ENCODE measurements at regions not wholly inside any gene's neighbourhood (a gene's known extent, or its start where the extent isn't known, plus 50 kb on each side); places are given as distances from the start of the nearest gene placed in this dataset.

DNA sequence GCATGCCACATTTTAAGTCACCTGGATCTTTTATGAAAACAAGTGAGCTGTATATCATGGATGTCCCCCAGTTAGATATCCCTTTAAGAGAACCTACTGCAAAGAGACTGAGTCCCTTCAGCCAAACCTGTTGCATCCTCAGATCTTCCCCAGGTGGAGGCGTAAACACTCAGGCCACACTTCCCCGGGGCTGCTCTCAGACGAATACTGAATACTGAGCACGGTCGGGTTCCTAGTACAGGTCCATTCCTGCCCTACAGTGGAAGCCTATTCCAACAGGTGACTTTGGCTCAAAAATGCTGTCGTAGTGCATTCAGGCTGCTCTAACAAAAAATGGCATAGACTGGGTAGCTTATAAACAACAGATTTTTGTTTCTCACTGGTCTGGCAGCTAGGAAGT, 320.2 kb upstream of the CLNK start:
- H3K4me3 ChIP-seq = no peak overlapping the region
- intact Hi-C loops (cut with DNase I) = no loop called here
- TF ChIP-seq, protein P1, sequence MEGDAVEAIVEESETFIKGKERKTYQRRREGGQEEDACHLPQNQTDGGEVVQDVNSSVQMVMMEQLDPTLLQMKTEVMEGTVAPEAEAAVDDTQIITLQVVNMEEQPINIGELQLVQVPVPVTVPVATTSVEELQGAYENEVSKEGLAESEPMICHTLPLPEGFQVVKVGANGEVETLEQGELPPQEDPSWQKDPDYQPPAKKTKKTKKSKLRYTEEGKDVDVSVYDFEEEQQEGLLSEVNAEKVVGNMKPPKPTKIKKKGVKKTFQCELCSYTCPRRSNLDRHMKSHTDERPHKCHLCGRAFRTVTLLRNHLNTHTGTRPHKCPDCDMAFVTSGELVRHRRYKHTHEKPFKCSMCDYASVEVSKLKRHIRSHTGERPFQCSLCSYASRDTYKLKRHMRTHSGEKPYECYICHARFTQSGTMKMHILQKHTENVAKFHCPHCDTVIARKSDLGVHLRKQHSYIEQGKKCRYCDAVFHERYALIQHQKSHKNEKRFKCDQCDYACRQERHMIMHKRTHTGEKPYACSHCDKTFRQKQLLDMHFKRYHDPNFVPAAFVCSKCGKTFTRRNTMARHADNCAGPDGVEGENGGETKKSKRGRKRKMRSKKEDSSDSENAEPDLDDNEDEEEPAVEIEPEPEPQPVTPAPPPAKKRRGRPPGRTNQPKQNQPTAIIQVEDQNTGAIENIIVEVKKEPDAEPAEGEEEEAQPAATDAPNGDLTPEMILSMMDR (IDR thresholded peaks at IDR 0.05) = no peak
- TF ChIP-seq POLR2A (IDR thresholded peaks at IDR 0.05) (no peak), POLR2AphosphoS5 (IDR thresholded peaks at IDR 0.05; ENCODE audit: insufficient read depth in 1 of 2, low read depth in 1 of 2) (no peak)

DNA sequence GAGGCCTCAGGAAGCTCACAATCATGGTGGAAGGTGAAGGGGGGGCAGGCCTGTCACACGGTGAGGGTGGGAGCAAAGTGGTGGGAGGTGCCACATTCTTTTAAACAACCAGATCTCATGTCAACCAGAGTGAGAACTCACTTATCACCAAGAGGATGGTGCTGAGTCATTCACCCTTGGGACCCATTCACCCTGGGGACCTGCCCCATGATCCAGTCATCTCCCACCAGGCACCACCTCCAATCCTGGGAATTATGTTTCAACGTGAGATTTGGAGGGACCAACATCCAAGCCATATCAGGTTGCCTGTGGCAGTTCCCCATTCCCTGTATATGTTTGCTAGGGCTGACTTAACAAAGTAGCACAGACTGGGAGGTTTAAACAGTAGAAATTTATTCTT, 318.4 kb upstream of the CLNK start:
- no peaks in the 10 kb centered on the region for H3K27me3 ChIP-seq
- H3K9me3 ChIP-seq = no peaks in the 10 kb centered on the region
- no peak overlapping the region for H3K27ac ChIP-seq
- H3K4me3 ChIP-seq = no peak overlapping the region
- TF ChIP-seq POLR2A (IDR thresholded peaks at IDR 0.05) (no peak), POLR2AphosphoS5 (IDR thresholded peaks at IDR 0.05; ENCODE audit: insufficient read depth in 1 of 2, low read depth in 1 of 2) (no peak)
- TF ChIP-seq, protein P1 (IDR thresholded peaks at IDR 0.05) = no peak
- no peaks in the 10 kb centered on the region for H3K4me1 ChIP-seq
- DNase-seq (ENCODE audit: extremely low spot score in 2 of 2) = no peak
- intact Hi-C loops (cut with DNase I) = no loop called here
- no peaks in the 10 kb centered on the region for H3K36me3 ChIP-seq

More for the DNA sequence above, 320.2 kb upstream of the CLNK start:
- H3K9me3 ChIP-seq = no peaks in the 10 kb centered on the region
- H3K27ac ChIP-seq = no peak overlapping the region
- H3K36me3 ChIP-seq = no peaks in the 10 kb centered on the region
- DNase-seq (ENCODE audit: extremely low spot score in 2 of 2) = no peak
- no peaks in the 10 kb centered on the region for H3K4me1 ChIP-seq
- H3K27me3 ChIP-seq = no peaks in the 10 kb centered on the region

DNA sequence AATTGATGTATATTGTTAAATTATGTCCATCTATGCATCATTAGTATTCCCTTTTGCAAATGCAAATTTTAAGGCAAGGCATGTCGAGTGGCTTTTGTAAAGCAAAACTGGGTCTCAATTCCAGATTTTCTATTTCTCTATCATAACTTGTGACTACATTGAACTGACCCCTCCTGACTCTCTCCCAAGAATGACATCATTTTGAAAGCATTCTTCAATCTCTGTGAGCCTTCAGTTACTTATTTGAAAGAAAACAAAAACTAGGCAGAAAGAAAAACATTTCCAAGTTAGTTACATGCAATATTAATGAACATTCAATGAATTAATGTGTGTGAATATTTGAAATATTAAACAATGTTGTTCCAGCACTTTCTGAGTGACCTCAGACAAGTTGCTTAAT, 314.3 kb upstream of the CLNK start:
- intact Hi-C loops (cut with DNase I) = no loop called here
- TF ChIP-seq POLR2AphosphoS5 (IDR thresholded peaks at IDR 0.05; ENCODE audit: insufficient read depth in 1 of 2, low read depth in 1 of 2) (no peak), POLR2A (IDR thresholded peaks at IDR 0.05) (no peak)
- TF ChIP-seq, protein P1 (IDR thresholded peaks at IDR 0.05) = no peak
- H3K4me1 ChIP-seq = no peaks in the 10 kb centered on the region
- no peaks in the 10 kb centered on the region for H3K36me3 ChIP-seq
- H3K9me3 ChIP-seq = no peaks in the 10 kb centered on the region
- no peak overlapping the region for H3K27ac ChIP-seq
- H3K4me3 ChIP-seq = no peak overlapping the region
- DNase-seq (ENCODE audit: extremely low spot score in 2 of 2) = no peak
- no peaks in the 10 kb centered on the region for H3K27me3 ChIP-seq

DNA sequence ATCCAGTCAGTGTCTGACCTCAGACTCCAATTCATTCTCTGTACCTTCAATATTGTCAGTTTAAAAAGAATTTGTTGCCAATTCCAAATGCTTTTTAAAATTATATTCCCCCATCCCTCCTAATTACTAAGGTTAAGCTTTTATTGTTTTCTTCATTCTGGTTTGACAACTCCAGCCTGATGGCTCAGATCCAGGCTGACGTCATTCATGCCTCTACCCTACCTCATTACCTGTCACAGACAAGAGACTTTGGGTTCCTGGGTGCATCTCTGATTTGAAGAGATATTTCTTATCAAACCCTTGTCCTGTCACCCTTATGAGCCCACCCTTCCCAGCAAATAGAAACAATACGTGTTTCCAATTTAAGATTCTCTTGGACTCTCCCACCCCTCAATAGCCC, 300.2 kb upstream of the CLNK start:
- H3K36me3 ChIP-seq = no peaks in the 10 kb centered on the region
- H3K27ac ChIP-seq = no peak overlapping the region
- H3K9me3 ChIP-seq = no peaks in the 10 kb centered on the region
- H3K4me1 ChIP-seq = peaks cover 5% of the 10 kb centered on the region
- no peaks in the 10 kb centered on the region for H3K27me3 ChIP-seq
- TF ChIP-seq, protein P1 (IDR thresholded peaks at IDR 0.05) = no peak
- no peak for TF ChIP-seq POLR2A (IDR thresholded peaks at IDR 0.05)
- TF ChIP-seq POLR2AphosphoS5 (IDR thresholded peaks at IDR 0.05; ENCODE audit: insufficient read depth in 1 of 2, low read depth in 1 of 2) = no peak
- no peak overlapping the region for H3K4me3 ChIP-seq
- intact Hi-C loops (cut with DNase I) = no loop called here
- DNase-seq (ENCODE audit: extremely low spot score in 2 of 2) = no peak

DNA sequence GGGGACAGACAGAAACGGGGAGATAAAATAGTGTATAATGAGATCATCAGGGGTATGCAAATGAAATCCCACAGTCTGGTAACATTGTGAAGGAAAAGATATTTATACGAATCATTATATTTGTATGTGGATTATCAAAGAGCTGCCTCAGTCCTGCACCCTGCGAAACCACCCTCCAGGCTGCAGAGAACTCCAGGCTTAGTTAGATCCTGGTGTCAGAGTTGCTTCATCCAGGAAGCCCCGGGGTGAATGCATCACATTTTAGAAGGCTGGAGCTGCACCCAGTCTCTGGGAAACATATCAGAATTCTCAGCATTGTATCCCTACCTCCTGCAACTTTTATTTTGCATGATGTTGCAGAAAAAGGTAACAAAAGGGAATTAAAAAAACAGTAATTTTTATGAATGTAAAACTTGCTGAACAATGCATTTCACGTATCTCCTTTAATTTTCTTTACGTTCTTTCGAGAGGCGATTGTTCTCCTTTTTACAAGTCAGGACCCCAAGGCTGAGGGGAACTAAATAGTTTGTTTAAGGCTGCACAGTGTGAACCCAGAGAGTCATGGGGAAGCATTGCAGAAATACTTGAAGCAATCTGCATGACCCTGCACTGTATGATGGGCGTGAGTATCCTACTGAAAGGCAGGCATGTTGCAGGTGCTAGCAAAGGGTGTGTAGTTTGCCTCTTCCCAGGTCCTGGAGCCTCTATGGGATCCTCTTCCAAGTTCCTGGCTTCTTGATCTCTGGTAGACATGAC, 299.5 kb upstream of the CLNK start:
- Histone ChIP-seq H3K9me3 (no peaks in the 10 kb centered on the region), H3K4me1 (peaks cover 5% of the 10 kb centered on the region), H3K4me3 (no peak overlapping the region), H3K36me3 (no peaks in the 10 kb centered on the region), H3K27ac (no peak overlapping the region), H3K27me3 (no peaks in the 10 kb centered on the region)
- no peak for DNase-seq (ENCODE audit: extremely low spot score in 2 of 2)
- intact Hi-C loops (cut with DNase I) = no loop called here
- no peak for TF ChIP-seq POLR2A (IDR thresholded peaks at IDR 0.05)
- no peak for TF ChIP-seq POLR2AphosphoS5 (IDR thresholded peaks at IDR 0.05; ENCODE audit: insufficient read depth in 1 of 2, low read depth in 1 of 2)
- TF ChIP-seq, protein P1 (IDR thresholded peaks at IDR 0.05) = no peak
